ENCODE measurements at regions not wholly inside any gene's neighbourhood (a gene's known extent, or its start where the extent isn't known, plus 50 kb on each side); places are given as distances from the start of the nearest gene placed in this dataset.

GRCh38 chr16:50478075-50478772 is 70.0 kb upstream of the NKD1 start:
- no peak for TF ChIP-seq SMARCA5 (IDR thresholded peaks at IDR 0.05)
- TF ChIP-seq FOXM1 (IDR thresholded peaks at IDR 0.05; ENCODE audit: low read depth, low read length) = no peak
- no peak for TF ChIP-seq JUND (IDR thresholded peaks at IDR 0.05; ENCODE audit: low read depth, low read length)
- no peak for TF ChIP-seq CTCF (IDR thresholded peaks at IDR 0.05 in 2 of 3, conservative IDR thresholded peaks at IDR 0.05 in 1 of 3; ENCODE audit: control insufficient read depth in 2 of 3, extremely low read depth in 1 of 3, insufficient read depth in 1 of 3, low read depth in 3 of 3, low read length in 3 of 3)
- TF ChIP-seq USF2 (IDR thresholded peaks at IDR 0.05; ENCODE audit: borderline replicate concordance, low read depth, low read length) = no peak
- TF ChIP-seq MAX (IDR thresholded peaks at IDR 0.05; ENCODE audit: low read depth, low read length) = no peak
- TF ChIP-seq RAD21 (IDR thresholded peaks at IDR 0.05; ENCODE audit: insufficient read depth, low read depth, low read length) = no peak
- no peak for TF ChIP-seq TAF1 (IDR thresholded peaks at IDR 0.05; ENCODE audit: borderline replicate concordance, low read depth, low read length)
- no peak for TF ChIP-seq KDM1A (IDR thresholded peaks at IDR 0.05; ENCODE audit: borderline replicate concordance)
- TF ChIP-seq NFIC (IDR thresholded peaks at IDR 0.05; ENCODE audit: low read depth, low read length) = no peak
